ENCODE measurements at regions not wholly inside any gene's neighbourhood (a gene's known extent, or its start where the extent isn't known, plus 50 kb on each side); places are given as distances from the start of the nearest gene placed in this dataset.

DNA sequence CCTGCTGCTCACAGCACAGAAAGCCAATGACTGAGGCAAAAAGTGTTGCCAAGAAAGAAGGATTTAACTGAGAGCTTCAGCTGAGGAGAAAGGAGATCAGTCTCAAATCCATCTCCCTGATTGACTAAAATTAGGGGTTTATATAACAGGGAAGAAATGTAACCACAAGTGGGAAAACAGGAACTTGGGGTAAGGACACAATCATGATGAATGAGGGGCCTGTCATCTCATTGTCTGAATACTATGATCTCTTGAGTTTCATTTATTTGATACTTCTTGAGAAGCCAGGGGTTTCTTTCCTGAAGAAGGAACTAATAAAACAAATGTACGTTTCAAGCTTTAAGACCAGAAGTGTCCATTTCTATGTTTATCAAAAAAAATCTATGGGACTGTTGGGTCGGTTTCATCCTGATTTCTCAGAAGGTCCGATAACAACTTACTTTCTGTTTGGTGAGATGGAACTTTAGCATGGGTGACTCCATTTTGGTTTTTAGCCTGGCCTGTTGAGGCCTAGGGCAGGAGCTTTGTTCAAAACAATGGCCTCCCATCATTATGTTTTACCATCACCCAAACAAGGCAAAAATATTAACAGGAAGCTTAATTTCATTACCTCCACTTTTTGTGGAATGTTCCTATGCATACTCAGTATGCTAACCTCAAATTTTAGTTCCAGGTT is 76.6 kb upstream of the PIAS1 start:
- TF ChIP-seq ZNF629 (tag by site-specific recombination; IDR thresholded peaks at IDR 0.05): no peak
- TF ChIP-seq, protein P1, sequence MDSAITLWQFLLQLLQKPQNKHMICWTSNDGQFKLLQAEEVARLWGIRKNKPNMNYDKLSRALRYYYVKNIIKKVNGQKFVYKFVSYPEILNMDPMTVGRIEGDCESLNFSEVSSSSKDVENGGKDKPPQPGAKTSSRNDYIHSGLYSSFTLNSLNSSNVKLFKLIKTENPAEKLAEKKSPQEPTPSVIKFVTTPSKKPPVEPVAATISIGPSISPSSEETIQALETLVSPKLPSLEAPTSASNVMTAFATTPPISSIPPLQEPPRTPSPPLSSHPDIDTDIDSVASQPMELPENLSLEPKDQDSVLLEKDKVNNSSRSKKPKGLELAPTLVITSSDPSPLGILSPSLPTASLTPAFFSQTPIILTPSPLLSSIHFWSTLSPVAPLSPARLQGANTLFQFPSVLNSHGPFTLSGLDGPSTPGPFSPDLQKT (IDR thresholded peaks at IDR 0.05; ENCODE audit: borderline replicate concordance, low read depth, low read length): no peak
- TF ChIP-seq, protein P2, sequence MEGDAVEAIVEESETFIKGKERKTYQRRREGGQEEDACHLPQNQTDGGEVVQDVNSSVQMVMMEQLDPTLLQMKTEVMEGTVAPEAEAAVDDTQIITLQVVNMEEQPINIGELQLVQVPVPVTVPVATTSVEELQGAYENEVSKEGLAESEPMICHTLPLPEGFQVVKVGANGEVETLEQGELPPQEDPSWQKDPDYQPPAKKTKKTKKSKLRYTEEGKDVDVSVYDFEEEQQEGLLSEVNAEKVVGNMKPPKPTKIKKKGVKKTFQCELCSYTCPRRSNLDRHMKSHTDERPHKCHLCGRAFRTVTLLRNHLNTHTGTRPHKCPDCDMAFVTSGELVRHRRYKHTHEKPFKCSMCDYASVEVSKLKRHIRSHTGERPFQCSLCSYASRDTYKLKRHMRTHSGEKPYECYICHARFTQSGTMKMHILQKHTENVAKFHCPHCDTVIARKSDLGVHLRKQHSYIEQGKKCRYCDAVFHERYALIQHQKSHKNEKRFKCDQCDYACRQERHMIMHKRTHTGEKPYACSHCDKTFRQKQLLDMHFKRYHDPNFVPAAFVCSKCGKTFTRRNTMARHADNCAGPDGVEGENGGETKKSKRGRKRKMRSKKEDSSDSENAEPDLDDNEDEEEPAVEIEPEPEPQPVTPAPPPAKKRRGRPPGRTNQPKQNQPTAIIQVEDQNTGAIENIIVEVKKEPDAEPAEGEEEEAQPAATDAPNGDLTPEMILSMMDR (tag by site-specific recombination; IDR thresholded peaks at IDR 0.05): no peak
- TF ChIP-seq ZNF768 (tag by site-specific recombination; IDR thresholded peaks at IDR 0.05): no peak
- TF ChIP-seq ZNF239 (tag by site-specific recombination; IDR thresholded peaks at IDR 0.05): no peak
- no peak for TF ChIP-seq ZNF660 (tag by site-specific recombination; IDR thresholded peaks at IDR 0.05)
- TF ChIP-seq, protein P3, sequence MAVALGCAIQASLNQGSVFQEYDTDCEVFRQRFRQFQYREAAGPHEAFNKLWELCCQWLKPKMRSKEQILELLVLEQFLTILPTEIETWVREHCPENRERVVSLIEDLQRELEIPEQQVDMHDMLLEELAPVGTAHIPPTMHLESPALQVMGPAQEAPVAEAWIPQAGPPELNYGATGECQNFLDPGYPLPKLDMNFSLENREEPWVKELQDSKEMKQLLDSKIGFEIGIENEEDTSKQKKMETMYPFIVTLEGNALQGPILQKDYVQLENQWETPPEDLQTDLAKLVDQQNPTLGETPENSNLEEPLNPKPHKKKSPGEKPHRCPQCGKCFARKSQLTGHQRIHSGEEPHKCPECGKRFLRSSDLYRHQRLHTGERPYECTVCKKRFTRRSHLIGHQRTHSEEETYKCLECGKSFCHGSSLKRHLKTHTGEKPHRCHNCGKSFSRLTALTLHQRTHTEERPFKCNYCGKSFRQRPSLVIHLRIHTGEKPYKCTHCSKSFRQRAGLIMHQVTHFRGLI (tag by site-specific recombination; IDR thresholded peaks at IDR 0.05): no peak
- no peak for TF ChIP-seq TCF7L2 (IDR thresholded peaks at IDR 0.05; ENCODE audit: borderline replicate concordance, low read depth, low read length)
- no peak for TF ChIP-seq BCL11B (tag by site-specific recombination; IDR thresholded peaks at IDR 0.05; ENCODE audit: low read depth)
- TF ChIP-seq, protein P4, sequence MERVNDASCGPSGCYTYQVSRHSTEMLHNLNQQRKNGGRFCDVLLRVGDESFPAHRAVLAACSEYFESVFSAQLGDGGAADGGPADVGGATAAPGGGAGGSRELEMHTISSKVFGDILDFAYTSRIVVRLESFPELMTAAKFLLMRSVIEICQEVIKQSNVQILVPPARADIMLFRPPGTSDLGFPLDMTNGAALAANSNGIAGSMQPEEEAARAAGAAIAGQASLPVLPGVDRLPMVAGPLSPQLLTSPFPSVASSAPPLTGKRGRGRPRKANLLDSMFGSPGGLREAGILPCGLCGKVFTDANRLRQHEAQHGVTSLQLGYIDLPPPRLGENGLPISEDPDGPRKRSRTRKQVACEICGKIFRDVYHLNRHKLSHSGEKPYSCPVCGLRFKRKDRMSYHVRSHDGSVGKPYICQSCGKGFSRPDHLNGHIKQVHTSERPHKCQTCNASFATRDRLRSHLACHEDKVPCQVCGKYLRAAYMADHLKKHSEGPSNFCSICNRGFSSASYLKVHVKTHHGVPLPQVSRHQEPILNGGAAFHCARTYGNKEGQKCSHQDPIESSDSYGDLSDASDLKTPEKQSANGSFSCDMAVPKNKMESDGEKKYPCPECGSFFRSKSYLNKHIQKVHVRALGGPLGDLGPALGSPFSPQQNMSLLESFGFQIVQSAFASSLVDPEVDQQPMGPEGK (tag by site-specific recombination; IDR thresholded peaks at IDR 0.05): no peak
- no peak for TF ChIP-seq ZNF558 (tag by site-specific recombination; IDR thresholded peaks at IDR 0.05)
- TF ChIP-seq, protein P5, sequence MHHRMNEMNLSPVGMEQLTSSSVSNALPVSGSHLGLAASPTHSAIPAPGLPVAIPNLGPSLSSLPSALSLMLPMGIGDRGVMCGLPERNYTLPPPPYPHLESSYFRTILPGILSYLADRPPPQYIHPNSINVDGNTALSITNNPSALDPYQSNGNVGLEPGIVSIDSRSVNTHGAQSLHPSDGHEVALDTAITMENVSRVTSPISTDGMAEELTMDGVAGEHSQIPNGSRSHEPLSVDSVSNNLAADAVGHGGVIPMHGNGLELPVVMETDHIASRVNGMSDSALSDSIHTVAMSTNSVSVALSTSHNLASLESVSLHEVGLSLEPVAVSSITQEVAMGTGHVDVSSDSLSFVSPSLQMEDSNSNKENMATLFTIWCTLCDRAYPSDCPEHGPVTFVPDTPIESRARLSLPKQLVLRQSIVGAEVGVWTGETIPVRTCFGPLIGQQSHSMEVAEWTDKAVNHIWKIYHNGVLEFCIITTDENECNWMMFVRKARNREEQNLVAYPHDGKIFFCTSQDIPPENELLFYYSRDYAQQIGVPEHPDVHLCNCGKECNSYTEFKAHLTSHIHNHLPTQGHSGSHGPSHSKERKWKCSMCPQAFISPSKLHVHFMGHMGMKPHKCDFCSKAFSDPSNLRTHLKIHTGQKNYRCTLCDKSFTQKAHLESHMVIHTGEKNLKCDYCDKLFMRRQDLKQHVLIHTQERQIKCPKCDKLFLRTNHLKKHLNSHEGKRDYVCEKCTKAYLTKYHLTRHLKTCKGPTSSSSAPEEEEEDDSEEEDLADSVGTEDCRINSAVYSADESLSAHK (tag by site-specific recombination; IDR thresholded peaks at IDR 0.05): no peak
- TF ChIP-seq ZBTB1 (tag by site-specific recombination; IDR thresholded peaks at IDR 0.05): no peak

Data from HEK293 (cell line).